D721Med (cell line): ENCODE measurements at regions not wholly inside any gene's neighbourhood (a gene's known extent, or its start where the extent isn't known, plus 50 kb on each side); places are given as distances from the start of the nearest gene placed in this dataset.
"Not testable (repeated sequence)": the region's sequence is repeated elsewhere in the genome, so short reads cannot be mapped to it uniquely, and the experiment has no call there.

Experiments used
- DNase-seq: peaks from one replicate; pipeline ENCODE4 v3.0.0; 2011; ENCODE audit warnings: low spot score; ENCODE audit not compliant: insufficient read length
- FAIRE-seq: peaks from 2 replicates; lab custom pipeline; 2011; peaks lifted over from hg19 to GRCh38; lab: Jason Lieb, UNC
- TF ChIP-seq, protein P1 (sequence below): IDR thresholded peaks from 2 replicates; pipeline ENCODE4 v1.5.1; 2012; ENCODE audit warnings: mild to moderate bottlenecking, control low read depth; ENCODE audit not compliant: insufficient read depth; ENCODE audit errors: missing control alignments

DNA sequence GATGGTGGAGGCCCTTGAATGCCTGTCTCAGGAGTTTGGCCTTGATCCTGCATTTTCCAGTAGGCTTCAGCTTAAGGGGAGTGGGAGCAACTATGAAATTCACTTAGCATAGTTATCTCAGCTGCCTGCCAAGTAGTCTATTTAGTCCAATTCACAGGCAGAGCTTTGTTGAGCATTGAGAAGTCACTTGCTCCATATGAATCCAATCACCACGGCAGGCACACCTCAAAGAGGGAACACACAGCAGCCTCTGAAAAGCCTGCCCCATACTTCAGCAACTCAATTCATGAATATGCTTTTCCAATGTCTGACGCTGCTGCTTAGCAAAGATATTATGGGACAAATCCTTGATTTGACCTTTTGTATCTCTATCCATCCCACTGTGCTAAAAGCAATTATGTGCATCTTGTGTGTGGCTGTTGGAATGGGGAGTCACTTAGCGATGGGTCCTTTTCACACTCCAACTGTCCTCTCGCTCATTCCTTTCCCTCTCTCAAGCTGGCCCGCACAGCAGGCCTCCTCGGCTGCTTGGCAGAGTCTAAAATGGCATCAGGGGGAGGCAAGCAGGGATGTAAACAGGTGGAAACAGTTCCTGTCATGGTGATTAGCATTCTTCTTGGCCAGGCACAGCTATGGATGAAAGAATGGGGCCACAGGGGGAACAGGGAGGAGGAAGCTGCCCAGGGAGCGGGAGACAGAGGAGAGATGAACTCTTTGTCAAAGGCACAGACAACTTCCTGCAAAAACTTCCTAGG, 56.0 kb upstream of the LRPPRC start:
- TF ChIP-seq, protein P1, sequence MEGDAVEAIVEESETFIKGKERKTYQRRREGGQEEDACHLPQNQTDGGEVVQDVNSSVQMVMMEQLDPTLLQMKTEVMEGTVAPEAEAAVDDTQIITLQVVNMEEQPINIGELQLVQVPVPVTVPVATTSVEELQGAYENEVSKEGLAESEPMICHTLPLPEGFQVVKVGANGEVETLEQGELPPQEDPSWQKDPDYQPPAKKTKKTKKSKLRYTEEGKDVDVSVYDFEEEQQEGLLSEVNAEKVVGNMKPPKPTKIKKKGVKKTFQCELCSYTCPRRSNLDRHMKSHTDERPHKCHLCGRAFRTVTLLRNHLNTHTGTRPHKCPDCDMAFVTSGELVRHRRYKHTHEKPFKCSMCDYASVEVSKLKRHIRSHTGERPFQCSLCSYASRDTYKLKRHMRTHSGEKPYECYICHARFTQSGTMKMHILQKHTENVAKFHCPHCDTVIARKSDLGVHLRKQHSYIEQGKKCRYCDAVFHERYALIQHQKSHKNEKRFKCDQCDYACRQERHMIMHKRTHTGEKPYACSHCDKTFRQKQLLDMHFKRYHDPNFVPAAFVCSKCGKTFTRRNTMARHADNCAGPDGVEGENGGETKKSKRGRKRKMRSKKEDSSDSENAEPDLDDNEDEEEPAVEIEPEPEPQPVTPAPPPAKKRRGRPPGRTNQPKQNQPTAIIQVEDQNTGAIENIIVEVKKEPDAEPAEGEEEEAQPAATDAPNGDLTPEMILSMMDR, result no peak
- FAIRE-seq (no peak), DNase-seq (no peak)

DNA sequence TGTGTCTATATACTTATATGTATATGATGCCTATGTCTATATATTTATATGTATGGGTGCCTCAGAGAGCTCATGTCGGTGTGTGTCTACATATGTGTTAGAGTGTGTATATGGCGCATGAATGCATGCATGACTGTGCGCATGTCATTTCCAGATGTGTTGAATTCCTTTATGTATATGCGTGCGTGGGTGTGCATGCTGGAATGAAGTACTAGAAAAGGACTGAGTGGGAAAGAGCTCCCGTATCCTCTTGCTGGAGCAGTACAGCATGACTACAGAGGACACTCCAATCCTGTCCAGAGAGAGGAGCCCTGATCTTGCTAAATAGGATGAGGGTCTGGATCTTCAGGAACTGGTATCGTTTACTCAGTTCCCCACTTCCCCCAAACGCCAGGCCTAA, 56.8 kb upstream of the LRPPRC start:
- DNase-seq (no peak), FAIRE-seq (no peak)
- TF ChIP-seq, protein P1, result no peak

DNA sequence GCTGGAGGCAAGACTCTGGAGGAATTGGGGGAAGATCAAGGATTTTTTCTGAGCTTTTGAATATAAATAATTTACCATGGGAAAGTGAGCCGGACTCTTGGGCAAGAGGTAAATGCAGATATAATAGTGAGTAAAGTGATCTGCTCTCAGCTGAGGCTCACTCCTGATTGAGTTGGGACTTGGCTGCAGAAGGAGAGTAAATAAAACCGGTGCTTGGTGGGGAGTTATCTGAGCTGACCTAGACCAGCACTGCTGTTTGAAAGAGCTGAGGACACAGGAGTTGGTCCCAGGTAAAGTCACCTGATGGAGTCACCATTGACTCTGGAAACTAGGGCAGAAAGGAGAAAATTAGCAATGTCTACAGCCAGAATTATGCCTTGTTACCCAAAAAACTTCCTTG, 57.3 kb upstream of the LRPPRC start:
- TF ChIP-seq, protein P1, result no peak
- FAIRE-seq, result no peak
- no peak for DNase-seq

DNA sequence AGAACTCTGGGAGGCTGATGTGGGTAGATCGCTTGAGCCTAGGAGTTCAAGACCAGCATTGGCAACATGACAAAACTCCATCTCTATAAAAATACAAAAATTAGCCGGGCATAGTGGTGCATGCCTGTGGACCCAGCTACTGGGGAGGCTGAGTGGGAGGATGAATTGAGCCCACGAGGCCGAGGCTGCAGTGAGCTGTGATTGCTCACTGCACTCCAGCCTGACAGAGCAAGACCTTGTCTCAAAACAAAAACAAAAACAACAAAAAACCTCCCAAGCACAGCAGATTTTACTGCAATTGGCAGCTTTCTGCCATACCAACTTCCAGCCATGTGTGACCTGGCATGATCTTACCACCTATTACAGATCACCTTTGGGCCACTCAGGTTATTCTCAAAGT, 57.7 kb upstream of the LRPPRC start:
- no peak for DNase-seq
- TF ChIP-seq, protein P1, result no peak
- no peak for FAIRE-seq

DNA sequence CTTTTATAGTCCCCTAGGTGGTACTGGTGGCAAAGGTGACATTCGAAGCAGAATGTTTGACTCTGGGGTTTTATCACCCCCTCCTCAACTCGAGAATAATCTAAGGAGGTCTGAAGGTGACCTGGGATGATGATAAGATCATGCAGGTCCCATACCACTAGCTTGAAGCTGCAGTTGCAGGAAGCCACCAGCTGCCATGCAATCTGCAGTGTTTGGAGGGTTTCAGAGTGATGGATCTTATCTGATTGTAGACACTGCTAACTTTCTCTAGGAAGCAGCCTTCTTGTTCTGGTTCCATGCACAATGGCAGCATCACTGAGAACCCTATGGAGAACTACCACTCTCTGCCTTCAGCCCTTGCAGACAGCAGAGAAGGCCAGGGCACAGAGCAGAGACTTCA, 59.4 kb upstream of the LRPPRC start:
- DNase-seq, result no peak
- TF ChIP-seq, protein P1, result no peak
- FAIRE-seq, result no peak

DNA sequence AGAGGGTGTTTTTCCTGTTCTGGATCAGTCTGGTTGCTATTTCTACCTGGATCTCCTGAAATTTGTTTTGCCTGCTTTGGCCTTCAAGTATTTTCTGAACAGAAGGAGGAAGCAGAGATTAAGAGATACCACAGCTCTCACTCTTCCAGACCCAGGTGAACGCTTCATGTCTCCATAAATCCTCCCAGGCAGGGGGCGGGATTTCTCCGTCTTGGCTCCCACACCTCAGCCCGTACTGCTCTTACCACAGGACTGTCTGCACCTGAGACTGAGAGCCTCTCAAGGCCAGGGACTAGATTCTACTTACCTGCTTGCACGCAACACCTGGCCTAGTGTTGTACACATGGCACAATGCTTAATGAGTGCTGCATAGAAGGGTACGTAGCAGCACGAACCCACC, 59.9 kb upstream of the LRPPRC start:
- TF ChIP-seq, protein P1, result no peak
- FAIRE-seq (no peak), DNase-seq (no peak)

DNA sequence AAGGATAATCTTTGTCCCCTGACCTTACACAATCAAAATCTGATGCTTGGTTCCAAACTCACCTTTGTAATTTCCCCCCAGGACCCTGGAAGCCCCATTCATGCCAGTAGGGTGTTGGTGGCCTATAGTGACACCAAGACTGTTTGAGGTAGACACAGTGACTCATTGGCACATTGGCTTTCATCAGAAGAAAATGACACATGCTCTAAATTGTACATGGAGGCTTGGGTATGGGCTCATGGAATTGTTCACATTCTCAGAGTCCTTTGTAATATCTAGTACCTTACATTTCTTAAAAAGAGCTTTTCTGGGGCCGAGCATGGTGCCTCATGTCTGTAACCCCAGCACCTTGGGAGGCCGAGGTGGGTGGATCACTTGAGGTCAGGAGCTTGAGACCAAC, 61.2 kb upstream of the LRPPRC start:
- TF ChIP-seq, protein P1, result no peak
- FAIRE-seq (no peak), DNase-seq (no peak)

DNA sequence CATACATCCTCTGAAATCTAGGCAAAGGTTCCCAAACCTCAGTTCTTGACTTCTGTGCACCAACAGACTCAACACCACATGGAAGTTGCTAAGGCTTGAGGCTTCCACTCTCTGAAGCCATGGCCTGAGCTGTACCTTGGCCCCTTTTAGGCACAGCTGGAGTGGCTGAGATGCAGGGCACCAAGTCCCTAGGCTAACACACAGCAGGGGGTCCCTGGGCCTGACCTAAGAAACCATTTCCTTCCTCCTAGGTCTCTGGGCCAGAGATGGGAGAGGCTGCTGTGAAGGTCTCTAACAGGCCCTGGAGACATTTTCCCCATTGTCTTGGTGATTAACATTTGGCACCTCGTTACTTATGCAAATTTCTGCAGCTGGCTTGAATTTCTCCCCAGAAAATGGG, 64.5 kb upstream of the LRPPRC start:
- FAIRE-seq, DNase-seq: not testable (repeated sequence)
